Hepatocyte (in vitro differentiated cells): ENCODE measurements at regions not wholly inside any gene's neighbourhood (a gene's known extent, or its start where the extent isn't known, plus 50 kb on each side); places are given as distances from the start of the nearest gene placed in this dataset.

Source experiments
- DNase-seq: peaks from one replicate; pipeline ENCODE4 v3.0.0-alpha.2; 2016; ENCODE audit warnings: low spot score
- H2AFZ ChIP-seq: fragments of 200-600 bp; sonication (generic); 2 replicates; pipeline ENCODE4 v1.6.0; 2016; ENCODE audit warnings: antibody characterized with exemption, mild to moderate bottlenecking
- H3K27ac ChIP-seq: fragments of 200-600 bp; sonication (generic); 2 replicates; pipeline ENCODE4 v1.5.1; 2016; ENCODE audit warnings: mild to moderate bottlenecking
- H3K27me3 ChIP-seq: fragments of 200-600 bp; sonication (generic); 2 replicates; pipeline ENCODE4 v1.6.1; 2016
- H3K36me3 ChIP-seq: fragments of 200-600 bp; sonication (generic); replicated peaks from 2 replicates; pipeline ENCODE4 v1.5.1; 2016; ENCODE audit warnings: low read depth; ENCODE audit not compliant: insufficient read depth
- H3K4me1 ChIP-seq: fragments of 200-600 bp; sonication (generic); 2 replicates; pipeline ENCODE4 v1.5.1; 2016; ENCODE audit warnings: mild to moderate bottlenecking, moderate library complexity; ENCODE audit not compliant: insufficient read depth
- H3K4me2 ChIP-seq: fragments of 200-600 bp; sonication (generic); 2 replicates; pipeline ENCODE4 v1.6.0; 2016
- H3K4me3 ChIP-seq: fragments of 200-600 bp; sonication (generic); 2 replicates; pipeline ENCODE4 v1.5.1; 2016; ENCODE audit warnings: mild to moderate bottlenecking
- H3K79me2 ChIP-seq: fragments of 200-600 bp; sonication (generic); 2 replicates; pipeline ENCODE4 v1.6.0; 2017; ENCODE audit warnings: mild to moderate bottlenecking
- H3K9me2 ChIP-seq: fragments of 200-600 bp; sonication (generic); replicated peaks from 2 replicates; pipeline ENCODE4 v1.6.0; 2017; ENCODE audit warnings: mild to moderate bottlenecking; ENCODE audit not compliant: insufficient read depth
- H3K9me3 ChIP-seq: fragments of 200-600 bp; sonication (generic); 2 replicates; pipeline ENCODE4 v1.5.1; 2016; ENCODE audit warnings: low read depth, mild to moderate bottlenecking
- H4K20me1 ChIP-seq: fragments of 200-600 bp; sonication (generic); 2 replicates; pipeline ENCODE4 v1.6.0; 2016; ENCODE audit warnings: mild to moderate bottlenecking; ENCODE audit not compliant: insufficient read depth, poor library complexity, severe bottlenecking
- EZH2 ChIP-seq: fragments of 200-600 bp; sonication (generic); IDR thresholded peaks from 2 replicates; pipeline ENCODE4 v1.6.1; 2016; ENCODE audit warnings: antibody characterized with exemption, mild to moderate bottlenecking, borderline replicate concordance
- EZH2phosphoT487 ChIP-seq: fragments of 200-600 bp; sonication (generic); IDR thresholded peaks from one replicate; pipeline ENCODE4 v1.6.1; 2018; ENCODE audit warnings: antibody characterized with exemption, mild to moderate bottlenecking, low read depth, moderate library complexity; ENCODE audit not compliant: unreplicated experiment, severe bottlenecking
- WGBS: methylation state at CpG from one replicate; pipeline ENCODE4 v1.1.6; 2016; ENCODE audit warnings: low lambda C conversion rate; ENCODE audit errors: missing lambda C conversion rate; 5-methylcytosine and 5-hydroxymethylcytosine counted together
- TF ChIP-seq, protein P1 (sequence below): fragments of 200-600 bp; sonication (generic); IDR thresholded peaks from 2 replicates; pipeline ENCODE4 v1.5.1; 2016; ENCODE audit warnings: antibody characterized with exemption, mild to moderate bottlenecking; ENCODE audit not compliant: poor library complexity

DNA sequence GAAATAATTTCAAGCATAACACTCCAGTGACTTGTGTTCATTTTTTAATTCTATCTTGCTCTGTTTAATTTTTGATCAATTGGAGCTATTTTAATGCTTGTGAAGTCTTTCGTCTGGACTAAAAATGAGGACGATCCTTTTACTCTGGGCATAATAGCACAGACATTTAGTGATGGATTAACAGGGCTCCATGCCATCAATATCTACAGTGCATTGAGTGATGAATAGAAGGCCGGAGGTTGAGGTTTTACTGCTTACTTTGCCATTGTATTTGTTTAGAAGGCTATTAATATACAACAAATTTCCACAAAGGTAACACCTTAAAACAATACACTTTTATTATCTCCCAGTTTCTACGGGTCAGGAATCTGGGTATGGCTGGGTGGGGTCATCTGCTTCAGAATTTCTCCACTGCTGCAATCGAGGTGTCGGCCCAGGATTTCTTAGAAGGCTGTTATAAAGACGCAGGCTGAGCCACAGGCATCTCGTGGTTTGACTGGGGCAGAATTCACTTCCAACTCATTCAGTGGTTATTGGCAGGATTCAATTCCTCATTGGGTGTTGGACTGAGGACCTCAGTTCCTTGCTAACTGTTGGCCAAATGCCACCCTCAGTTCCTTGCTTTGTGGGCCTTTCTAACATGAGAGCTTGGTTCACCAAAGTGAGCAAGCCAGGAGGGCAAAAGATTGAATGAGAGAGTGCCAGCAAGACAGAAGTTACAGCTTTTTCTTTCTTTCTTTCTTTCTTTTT, 265.4 kb upstream of the VLDLR start:
- Histone ChIP-seq H3K27me3 (no peaks in the 10 kb centered on the region), H2AFZ (no peak overlapping the region), H3K9me2 (no peaks in the 10 kb centered on the region), H3K9me3 (no peaks in the 10 kb centered on the region), H3K4me1 (peaks cover 9% of the 10 kb centered on the region), H3K36me3 (no peaks in the 10 kb centered on the region), H4K20me1 (no peaks in the 10 kb centered on the region), H3K79me2 (no peaks in the 10 kb centered on the region), H3K4me3 (no peak overlapping the region), H3K27ac (no peak overlapping the region), H3K4me2 (no peak overlapping the region)
- TF ChIP-seq EZH2phosphoT487 = no peak
- TF ChIP-seq EZH2 = no peak
- TF ChIP-seq, protein P1, sequence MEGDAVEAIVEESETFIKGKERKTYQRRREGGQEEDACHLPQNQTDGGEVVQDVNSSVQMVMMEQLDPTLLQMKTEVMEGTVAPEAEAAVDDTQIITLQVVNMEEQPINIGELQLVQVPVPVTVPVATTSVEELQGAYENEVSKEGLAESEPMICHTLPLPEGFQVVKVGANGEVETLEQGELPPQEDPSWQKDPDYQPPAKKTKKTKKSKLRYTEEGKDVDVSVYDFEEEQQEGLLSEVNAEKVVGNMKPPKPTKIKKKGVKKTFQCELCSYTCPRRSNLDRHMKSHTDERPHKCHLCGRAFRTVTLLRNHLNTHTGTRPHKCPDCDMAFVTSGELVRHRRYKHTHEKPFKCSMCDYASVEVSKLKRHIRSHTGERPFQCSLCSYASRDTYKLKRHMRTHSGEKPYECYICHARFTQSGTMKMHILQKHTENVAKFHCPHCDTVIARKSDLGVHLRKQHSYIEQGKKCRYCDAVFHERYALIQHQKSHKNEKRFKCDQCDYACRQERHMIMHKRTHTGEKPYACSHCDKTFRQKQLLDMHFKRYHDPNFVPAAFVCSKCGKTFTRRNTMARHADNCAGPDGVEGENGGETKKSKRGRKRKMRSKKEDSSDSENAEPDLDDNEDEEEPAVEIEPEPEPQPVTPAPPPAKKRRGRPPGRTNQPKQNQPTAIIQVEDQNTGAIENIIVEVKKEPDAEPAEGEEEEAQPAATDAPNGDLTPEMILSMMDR = no peak
- 82% methylated on average over 8 of the region's 8 CpGs for WGBS
- DNase-seq = no peak

DNA sequence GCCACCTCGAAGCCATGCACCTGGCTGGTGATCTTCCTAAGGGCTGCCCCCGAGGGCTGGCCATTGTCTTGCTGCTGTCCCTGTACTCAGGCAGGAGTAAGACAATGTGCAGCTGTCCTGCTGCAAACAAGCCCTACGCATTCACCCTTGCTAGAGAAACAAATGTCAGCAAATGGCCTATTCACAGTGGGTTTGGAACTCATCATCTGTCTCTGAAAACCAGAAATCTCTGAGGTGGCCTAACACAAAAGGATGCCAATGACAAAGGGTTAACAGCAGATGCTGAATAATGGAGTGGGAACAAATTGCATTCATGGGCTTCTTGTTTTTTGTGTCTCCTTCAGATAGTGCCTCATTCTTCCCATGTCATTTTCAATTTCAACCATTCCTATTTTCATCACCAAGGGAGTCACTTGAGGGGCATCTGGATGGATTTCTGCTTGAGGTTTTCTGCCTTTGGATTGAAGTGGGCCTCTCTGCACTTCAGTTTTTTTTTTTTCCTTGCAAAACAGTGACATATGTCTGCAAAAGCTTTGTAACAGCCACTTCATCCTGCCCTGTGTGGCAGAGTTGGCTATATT, 261.6 kb upstream of the VLDLR start:
- Histone ChIP-seq H3K36me3 (no peaks in the 10 kb centered on the region), H3K4me2 (no peak overlapping the region), H3K27me3 (no peaks in the 10 kb centered on the region), H3K4me3 (no peak overlapping the region), H3K9me2 (no peaks in the 10 kb centered on the region), H3K27ac (no peak overlapping the region), H3K79me2 (no peaks in the 10 kb centered on the region), H3K4me1 (no peaks in the 10 kb centered on the region), H4K20me1 (no peaks in the 10 kb centered on the region), H3K9me3 (no peaks in the 10 kb centered on the region), H2AFZ (no peak overlapping the region)
- no peak for DNase-seq
- TF ChIP-seq, protein P1 = no peak
- TF ChIP-seq EZH2phosphoT487 (no peak), EZH2 (no peak)
- WGBS = 60% methylated on average over 3 of the region's 3 CpGs

DNA sequence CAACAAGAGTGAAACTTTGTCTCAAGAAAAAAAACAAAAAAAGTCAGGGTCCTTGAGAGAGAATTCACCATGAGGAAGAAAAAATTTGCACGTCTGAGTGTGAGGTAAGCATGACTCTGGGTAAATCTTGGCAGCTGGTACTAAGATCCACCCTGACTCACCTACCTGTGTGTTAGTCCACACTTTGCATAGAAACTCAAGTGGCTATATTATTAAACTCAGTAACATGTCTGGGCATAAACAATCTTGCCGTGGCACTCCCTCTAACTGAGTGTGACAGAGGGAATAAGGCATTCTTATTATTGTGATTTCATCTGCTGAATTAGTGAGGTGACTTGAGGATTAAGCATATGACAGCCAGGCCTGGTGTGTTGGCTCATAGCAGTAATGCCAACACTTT, 259.4 kb upstream of the VLDLR start:
- Histone ChIP-seq H3K9me2 (no peaks in the 10 kb centered on the region), H3K4me2 (no peak overlapping the region), H3K27ac (no peak overlapping the region), H2AFZ (no peak overlapping the region), H3K79me2 (no peaks in the 10 kb centered on the region), H3K36me3 (no peaks in the 10 kb centered on the region), H3K27me3 (no peaks in the 10 kb centered on the region), H3K9me3 (no peaks in the 10 kb centered on the region), H3K4me1 (no peaks in the 10 kb centered on the region), H4K20me1 (no peaks in the 10 kb centered on the region), H3K4me3 (no peak overlapping the region)
- no peak for DNase-seq
- no peak for TF ChIP-seq EZH2
- no peak for TF ChIP-seq EZH2phosphoT487
- TF ChIP-seq, protein P1 = no peak
- WGBS = 95% methylated on average over 2 of the region's 2 CpGs
